K562 (cell line): ENCODE measurements at regions not wholly inside any gene's neighbourhood (a gene's known extent, or its start where the extent isn't known, plus 50 kb on each side); places are given as distances from the start of the nearest gene placed in this dataset.

Experiments
- DMBX1 ChIP-seq: fragments of 250-450 bp; sonication (Bioruptor Pico); IDR thresholded peaks from 2 replicates; pipeline ENCODE4 v1.8.0; 2022; ENCODE audit warnings: inconsistent platforms, mild to moderate bottlenecking, moderate library complexity, borderline replicate concordance
- DNMT1 ChIP-seq: fragments of 450-650 bp; IDR thresholded peaks from 2 replicates; pipeline ENCODE4 v1.6.1; 2016; ENCODE audit warnings: antibody characterized with exemption, mild to moderate bottlenecking
- EGR1 ChIP-seq: fragments of 450-650 bp; conservative IDR thresholded peaks from 2 replicates; pipeline ENCODE4 v1.6.1; 2017; ENCODE audit warnings: mild to moderate bottlenecking
- IRF2 ChIP-seq: sonication (generic); formaldehyde crosslinking; IDR thresholded peaks from 2 replicates; pipeline ENCODE4 v1.8.1; 2022; ENCODE audit warnings: mild to moderate bottlenecking, missing genetic modification reagents
- RFX5 ChIP-seq: IDR thresholded peaks from 2 replicates; pipeline ENCODE4 v1.6.1; 2011; ENCODE audit warnings: low read depth, mild to moderate bottlenecking, improper control_type of control experiment, low read length
- TCF3 ChIP-seq: sonication (generic); formaldehyde crosslinking; IDR thresholded peaks from 2 replicates; pipeline ENCODE4 v1.4.0; 2020; ENCODE audit warnings: mild to moderate bottlenecking, missing genetic modification reagents
- ZNF121 ChIP-seq: sonication (generic); formaldehyde crosslinking; conservative IDR thresholded peaks from 2 replicates; pipeline ENCODE4 v1.8.0; 2022; ENCODE audit warnings: missing genetic modification reagents
- ZNF324 ChIP-seq: fragments of 250-450 bp; sonication (Bioruptor Pico); IDR thresholded peaks from 2 replicates; pipeline ENCODE4 v1.4.0; 2020; ENCODE audit warnings: mild to moderate bottlenecking
- TF ChIP-seq, protein P1 (sequence below): fragments of 450-650 bp; formaldehyde crosslinking; IDR thresholded peaks from 2 replicates; pipeline ENCODE4 v1.4.0; 2022; ENCODE audit warnings: missing genetic modification characterization

DNA sequence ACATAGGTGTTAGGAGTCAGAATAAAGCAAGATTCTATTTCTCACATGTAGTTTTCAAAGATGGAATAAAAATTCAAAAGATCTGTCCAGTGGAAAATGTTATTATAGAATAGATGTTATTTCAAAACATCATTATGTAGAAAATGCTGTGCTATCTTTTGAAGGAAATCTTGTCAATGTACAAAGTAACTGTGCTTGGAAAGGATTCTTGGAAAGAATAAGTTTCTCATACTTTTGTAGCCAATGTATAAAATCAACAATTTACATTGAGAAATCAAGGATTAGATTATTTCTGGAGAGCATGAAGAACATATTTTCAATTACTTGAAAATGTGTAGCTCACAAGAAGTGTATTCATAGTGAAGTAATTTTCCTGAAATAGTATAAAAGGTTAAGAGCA is 532.5 kb upstream of the MGAT4C start:
- TF ChIP-seq DNMT1, result no peak
- TF ChIP-seq TCF3 (CRISPR knock-in tag), result no peak
- no peak for TF ChIP-seq IRF2 (CRISPR knock-in tag)
- TF ChIP-seq, protein P1, sequence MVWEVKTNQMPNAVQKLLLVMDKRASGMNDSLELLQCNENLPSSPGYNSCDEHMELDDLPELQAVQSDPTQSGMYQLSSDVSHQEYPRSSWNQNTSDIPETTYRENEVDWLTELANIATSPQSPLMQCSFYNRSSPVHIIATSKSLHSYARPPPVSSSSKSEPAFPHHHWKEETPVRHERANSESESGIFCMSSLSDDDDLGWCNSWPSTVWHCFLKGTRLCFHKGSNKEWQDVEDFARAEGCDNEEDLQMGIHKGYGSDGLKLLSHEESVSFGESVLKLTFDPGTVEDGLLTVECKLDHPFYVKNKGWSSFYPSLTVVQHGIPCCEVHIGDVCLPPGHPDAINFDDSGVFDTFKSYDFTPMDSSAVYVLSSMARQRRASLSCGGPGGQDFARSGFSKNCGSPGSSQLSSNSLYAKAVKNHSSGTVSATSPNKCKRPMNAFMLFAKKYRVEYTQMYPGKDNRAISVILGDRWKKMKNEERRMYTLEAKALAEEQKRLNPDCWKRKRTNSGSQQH, result no peak
- TF ChIP-seq ZNF324, result no peak
- TF ChIP-seq RFX5, result no peak
- TF ChIP-seq DMBX1, result no peak
- TF ChIP-seq EGR1, result no peak
- no peak for TF ChIP-seq ZNF121 (CRISPR knock-in tag)
